HG03103 (cell line): ENCODE measurements at regions not wholly inside any gene's neighbourhood (a gene's known extent, or its start where the extent isn't known, plus 50 kb on each side); places are given as distances from the start of the nearest gene placed in this dataset.
A peak's percentile ranks its signal among the peaks of the same experiment; 100 is the strongest.
"Not testable (repeated sequence)": the region's sequence is repeated elsewhere in the genome, so short reads cannot be mapped to it uniquely, and the experiment has no call there.

ENCODE experiments used
- ATAC-seq: cut with Tn5 transposase; IDR thresholded peaks from one replicate; pipeline ENCODE4 v1.9.1; 2021; ENCODE audit warnings: low read depth; ENCODE audit not compliant: unreplicated experiment

DNA sequence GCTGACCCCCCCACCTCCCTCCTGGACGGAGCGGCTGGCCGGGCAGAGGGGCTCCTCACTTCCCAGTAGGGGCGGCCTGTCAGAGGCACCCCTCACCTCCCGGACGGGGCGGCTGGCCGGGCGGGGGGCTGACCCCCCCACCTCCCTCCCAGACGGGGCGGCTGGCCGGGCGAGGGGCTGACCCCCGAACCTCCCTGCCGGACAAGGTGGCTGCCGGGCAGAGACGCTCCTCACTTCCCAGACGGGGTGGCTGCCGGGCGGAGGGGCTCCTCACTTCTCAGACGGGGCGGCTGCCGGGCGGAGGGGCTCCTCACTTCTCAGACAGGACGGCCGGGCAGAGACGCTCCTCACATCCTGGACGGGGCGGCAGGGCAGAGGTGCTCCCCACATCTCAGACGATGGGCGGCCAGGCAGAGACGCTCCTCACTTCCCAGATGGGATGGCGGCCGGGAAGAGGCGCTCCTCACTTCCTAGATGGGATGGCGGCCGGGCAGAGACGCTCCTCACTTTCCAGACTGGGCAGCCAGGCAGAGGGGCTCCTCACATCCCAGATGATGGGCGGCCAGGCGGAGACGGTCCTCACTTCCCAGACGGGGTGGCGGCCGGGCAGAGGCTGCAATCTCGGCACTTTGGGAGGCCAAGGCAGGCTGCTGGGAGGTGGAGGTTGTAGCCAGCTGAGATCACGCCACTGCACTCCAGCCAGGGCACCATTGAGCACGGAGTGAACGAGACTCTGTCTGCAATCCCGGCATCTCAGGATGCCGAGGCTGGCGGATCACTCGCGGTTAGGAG, 66.2 kb upstream of the PAPPA2 start:
- not testable (repeated sequence) for ATAC-seq

DNA sequence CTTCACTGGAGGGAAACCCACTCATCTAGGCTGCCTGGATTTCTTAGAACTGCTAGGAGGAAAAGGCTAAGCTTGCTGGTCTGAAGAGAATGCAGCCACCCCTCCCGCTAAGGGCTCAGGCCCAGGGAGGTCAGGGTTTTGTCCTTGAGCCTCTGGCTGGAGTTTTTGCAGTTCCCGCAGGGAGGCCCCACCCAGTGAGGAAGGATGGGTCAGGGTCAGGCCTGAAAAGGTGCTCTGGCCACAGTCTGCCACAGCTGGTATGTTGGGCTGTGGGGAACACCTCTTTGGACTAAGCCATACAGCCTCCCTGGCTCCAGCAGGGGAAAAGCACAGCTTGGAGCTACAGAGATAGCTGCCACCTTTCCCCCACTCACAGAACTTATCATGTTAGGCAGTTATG, 71.4 kb upstream of the PAPPA2 start:
- no peak for ATAC-seq

DNA sequence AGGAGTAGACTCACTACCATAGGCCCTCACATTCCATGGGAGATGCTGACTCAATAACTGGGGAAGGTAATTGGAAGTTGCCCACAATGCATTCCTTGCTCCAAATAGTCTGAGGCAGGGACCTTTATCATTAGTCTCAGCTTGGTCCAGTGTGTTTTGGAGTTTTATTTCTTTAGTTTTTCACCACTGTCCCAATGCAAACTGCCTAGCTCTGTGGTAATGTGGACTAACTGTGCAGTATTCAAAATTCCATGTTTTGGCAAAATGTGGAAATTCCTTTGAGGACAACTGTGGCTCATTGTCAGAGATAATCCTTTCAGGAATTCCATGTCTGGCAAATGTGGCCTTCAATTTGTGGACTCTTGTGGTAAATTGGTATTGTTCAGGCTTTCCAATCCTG, 78.1 kb upstream of the PAPPA2 start:
- no peak for ATAC-seq

DNA sequence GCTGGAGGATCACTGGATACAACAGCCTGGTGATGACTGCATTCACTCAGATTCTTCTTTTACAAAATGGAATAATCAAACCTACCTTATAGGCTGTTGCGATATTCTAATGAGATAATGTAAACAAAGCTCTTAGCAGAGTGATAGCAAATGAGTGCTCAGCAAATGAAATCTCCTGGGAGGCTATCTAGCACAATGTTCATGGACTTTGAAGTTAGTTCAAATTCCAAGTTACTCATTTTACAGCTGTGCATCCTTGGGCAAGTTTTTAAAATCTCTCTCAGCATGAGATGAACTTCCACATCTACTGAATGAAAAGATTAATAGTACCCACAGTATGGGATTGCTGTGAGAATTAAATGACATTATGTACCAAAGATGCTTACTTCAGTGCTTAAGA, 80.8 kb upstream of the PAPPA2 start:
- ATAC-seq: no peak

DNA sequence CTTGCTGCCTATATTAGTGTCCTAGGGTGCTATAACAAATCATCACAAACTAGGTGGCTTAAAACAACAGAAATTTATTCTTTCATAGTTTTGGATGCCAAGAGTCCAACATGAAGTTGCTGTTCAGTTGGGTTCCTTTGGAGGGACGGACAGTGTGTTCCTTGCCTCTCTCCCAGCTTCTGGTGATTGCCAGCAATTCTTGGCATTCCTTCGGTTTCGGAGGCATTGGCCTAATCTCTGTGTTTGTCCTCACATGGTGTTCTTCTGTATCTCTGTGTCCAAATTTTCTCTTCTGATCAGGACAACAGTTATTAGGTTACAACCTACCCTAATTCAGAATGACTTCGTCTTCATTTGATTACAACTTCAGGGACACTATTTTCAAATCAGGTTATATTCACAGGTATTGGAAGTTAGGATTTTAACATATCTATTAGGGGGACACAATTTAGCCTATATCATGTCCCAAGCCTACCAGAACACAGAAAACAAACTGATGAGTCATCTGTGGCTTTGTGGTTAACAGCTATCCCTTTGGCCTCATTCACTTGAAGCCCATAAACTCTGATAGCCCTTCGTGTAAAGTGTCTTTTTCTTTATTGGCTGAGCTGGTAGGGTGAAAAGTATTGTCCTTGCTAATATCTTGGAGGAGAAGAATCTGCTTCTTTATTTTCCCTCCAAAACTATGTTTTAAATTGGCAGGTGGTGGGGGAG, 83.2 kb upstream of the PAPPA2 start:
- no peak for ATAC-seq

DNA sequence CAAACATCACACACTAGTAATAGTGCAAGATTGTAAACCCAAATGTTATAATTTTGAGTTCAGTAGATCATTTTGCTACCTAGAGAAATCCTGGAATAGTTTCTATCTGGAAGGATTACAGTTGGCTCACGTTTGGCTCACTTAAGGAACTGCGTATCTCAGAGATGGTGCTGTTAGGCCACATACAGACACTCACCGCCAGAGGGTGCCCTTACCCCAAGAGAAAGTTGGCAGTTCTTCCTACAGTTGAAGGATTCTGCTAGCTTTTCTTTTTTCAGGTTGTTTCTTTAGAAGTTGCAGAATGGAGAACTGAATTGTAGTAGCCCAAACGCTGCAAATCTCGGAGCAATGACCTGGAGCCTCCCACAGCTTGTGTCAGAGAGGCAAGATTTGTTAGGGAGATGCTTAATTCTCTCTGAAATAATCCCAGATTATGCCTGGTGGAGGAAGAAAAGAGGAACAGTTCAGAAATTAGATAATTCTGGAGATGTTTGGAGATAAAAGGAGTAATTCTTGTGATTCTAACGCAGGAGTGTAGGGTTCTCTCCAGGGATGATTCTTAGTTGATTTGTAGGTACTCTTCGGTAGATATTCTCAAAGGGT, 87.9 kb upstream of the PAPPA2 start:
- peak; percentile 87 for ATAC-seq

DNA sequence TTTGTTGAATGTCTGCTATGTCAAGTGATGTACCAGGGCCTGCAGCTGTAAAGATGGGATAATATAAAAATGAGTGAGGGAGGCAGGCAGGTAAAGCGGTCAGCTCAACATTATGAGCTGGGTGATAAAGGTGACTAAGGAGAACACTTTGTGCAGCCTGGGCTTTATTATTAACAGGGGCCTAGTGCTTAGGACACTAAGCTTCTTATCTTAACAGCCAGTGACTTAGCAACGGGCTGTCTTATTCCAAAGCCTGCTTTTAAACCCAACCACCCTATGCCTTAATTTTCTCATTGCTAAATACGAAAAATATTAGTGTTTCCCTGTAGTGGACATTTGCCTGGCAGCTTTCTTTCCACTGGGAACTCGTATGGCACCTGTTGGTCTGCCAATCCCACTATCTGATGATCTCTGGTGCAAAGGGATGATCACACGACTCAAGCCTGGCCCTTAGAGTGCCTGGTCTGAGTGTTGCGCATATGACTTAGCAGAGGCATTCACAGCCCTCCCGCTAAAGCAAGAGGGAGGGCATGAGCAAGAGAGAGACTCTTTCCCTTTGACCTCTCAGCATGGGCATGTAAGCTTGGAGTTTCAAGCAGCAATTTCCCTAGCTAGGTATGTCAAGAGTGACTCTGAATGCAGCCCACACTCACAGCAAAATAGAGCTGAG, 98.6 kb upstream of the PAPPA2 start:
- ATAC-seq: no peak

DNA sequence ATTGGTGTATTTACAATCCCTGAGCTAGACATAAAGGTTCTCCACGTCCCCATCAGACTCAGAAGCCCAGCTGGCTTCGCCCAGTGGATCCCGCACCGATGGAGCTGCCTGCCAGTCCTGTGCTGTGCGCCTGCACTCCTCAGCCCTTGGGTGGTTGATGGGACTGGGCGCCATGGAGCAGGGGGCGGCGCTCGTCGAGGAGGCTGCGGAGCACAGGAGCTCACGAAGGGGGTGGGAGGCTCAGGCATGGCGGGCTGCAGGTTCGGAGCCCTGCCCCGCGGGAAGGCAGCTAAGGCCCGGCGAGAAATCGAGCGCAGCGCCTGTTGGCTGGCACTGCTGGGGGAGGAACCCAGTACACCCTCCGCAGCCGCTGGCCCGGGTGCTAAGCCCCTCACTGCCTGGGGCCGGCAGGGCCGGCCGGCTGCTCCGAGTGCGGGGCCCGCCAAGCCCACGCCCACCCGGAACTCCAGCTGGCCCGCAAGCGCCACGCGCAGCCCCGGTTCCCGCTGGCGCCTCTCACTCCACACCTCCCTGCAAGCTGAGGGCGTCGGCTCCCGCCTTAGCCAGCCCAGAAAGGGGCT, 113.8 kb upstream of the PAPPA2 start:
- ATAC-seq: not testable (repeated sequence)

DNA sequence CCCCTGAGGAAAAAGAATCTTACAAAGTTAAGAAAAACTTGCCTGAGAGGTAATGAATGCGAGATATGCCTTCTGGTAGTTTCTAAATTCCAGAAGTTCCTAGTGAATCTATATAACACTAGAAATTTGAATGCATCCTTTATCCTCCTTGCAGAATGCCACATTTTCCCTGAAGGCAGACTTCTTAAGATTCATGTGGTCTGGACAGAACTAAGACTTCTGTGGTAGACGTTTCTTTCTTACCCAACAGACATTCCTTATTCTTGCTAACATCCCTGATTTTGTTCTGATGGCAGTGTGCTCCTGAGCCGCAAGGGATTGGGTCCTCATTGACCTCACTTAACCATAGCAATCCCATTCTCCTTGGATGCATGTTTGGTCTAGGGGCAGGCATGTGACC, 121.3 kb upstream of the PAPPA2 start:
- no peak for ATAC-seq

DNA sequence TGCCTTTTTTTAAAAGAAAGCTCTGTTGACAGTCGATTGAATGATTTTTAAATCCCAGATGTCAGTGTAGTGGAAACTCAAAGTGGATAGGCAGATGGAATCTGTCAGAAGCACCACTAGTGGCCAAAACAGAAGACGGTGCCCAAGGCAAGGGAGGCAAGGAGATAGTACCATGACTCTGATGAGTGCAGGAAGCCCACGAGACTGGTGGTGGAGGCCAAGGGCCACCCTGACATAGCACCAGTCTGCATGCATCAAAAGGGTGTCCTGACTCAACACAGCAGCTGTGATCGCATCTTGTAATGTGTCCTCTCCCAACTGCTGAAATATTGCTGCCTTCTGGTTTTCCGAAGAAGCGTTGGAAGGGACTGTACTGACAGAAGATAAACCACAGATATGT, 124.1 kb upstream of the PAPPA2 start:
- no peak for ATAC-seq

DNA sequence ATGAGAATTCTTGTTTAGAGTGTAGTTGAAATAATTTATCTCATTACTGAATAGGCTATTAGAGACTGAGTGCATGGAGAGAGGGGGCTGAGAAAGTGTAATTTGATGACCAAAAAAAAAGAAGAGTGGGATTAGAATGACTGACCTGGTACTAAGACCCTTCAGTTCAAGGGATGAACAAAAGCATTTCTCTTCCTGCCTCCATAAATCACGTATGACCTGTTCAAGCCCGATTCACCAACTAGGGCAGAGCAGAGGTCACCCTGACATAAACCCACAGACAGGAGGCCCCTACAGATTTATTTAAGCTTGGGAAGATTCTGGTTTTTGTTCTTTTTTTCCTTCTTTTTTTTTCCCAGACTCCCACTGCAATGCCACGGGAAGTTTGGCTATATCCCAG, 123.7 kb upstream of the COP1 start:
- ATAC-seq: no peak

DNA sequence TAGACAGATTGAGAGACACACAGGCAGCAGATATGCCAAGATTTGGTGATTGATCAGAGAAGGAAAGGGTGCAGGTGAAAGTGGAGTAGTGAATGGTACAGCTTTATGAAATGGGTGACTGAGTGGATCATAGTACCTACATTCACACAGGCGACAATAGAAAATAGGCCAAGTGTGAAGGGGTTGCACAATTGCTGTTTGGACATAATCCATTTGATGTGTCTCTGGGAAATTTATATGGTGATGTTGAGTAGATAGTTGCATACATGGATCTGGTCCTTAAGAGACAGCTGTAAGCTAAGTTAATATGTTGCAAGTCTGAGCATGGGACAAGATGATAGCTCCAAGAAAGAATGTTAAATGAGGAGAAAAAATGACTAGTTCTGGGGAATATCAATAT, 118.6 kb upstream of the COP1 start:
- no peak for ATAC-seq

DNA sequence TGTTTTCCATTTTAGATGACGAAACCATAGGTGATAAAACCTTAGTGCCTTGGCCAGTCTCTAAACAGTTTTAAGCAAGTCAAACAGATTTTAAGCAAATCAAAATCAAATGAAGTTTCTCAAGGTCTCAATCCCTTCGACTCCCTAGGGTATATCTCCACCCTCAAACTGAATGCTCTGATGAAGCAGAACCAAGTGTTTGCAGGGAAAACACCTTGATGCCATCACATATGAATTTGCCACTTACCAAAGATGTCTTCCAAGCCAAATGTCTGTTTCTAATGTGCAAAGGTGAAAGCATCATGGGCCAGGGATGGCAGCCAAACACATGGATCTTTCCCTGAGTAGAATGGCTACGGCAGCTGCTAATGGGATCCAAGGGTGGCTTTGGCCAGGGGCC, 116.4 kb upstream of the COP1 start:
- no peak for ATAC-seq

DNA sequence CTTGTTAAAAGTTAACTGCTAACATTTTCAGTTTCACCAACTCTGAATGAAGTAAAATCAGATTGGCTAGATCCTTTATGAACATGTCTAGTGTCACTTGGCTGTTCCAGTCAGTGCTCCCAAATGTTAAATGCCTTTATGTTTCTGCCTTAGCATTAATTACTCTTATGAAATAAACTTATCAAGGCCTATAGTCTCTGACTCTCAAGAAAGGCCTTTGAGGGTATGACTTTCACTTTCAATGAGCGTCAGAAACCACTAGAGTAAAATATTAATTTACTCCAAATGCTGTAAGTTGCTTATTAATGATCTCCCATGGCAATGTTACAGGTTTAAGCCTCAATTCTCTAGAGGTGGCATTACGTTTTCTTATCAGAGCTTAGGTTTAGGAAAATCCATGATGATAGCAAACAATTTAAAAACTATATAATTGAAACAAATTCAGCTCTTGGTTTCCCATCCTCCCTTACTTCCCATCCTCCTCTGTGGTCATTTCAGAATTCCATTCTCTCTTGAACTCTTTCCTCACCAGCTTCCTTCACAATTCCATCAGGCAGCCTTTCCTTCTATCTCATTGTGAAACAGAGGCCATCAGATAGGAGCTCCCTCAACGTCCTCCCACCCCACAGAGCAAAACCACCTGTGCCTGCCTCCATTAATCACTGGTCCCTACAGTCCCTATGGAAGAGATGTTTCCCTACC, 108.6 kb upstream of the COP1 start:
- ATAC-seq: no peak

DNA sequence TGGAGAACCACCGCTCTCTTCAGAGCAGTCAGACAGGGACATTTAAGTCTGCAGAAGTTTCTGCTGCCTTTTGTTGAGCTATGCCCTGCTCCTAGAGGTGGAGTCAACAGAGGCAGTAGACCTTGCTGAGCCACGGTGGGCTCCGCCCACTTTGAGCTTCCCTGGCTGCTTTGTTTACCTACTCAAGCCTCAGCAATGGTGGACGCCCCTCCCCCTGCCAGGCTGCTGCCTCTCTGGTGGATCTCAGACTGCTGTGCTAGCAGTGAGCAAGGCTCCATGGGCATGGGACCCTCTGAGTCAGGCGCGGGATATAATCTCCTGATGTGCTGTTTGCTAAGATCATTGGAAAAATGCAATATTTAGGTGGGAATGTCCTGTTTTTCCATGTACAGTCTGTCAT, 89.5 kb upstream of the COP1 start:
- ATAC-seq: not testable (repeated sequence)

DNA sequence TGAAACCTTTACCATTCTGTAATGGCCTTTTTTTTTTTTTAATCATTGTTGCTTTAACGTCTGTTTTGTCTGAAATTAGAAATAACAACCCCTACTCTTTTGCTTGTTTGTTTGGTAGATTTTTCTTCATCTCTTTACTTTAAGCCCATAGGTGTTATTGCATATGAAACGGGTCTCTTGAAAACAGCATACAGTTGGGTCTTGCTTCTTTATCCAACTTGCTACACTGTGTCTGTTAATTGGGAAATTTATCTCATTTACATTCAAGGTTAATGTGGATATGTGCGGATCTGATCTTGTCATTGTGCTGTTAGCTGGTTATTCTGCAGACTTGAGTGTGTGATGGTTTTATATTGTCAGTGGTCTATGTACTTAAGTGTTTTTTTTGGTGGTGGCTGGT, 78.9 kb upstream of the COP1 start:
- ATAC-seq: no peak

DNA sequence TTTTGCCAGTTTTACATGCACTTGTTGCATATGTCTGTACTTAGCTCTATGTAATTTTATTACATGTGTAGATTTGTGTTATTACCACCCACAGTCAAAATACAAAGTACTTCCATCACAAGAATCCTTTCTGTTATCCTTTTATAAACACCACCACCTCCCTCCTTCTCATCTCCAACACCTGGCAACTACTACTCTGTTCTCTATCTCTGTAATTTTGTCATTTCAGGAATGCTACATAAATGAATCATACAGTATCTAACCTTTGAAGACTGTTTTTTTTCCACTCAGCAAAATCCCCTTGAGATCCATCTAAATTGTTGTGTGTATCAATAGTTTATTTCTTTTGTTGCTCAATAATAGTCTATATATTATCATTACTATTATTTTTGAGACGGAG, 64.5 kb upstream of the COP1 start:
- no peak for ATAC-seq
